GM12892 (cell line): ENCODE measurements at regions not wholly inside any gene's neighbourhood (a gene's known extent, or its start where the extent isn't known, plus 50 kb on each side); places are given as distances from the start of the nearest gene placed in this dataset.

ENCODE experiments used
- POLR2A ChIP-seq: IDR thresholded peaks from 2 replicates; pipeline ENCODE4 v1.6.1; 2011; ENCODE audit warnings: low read depth, low read length, control low read depth
- TAF1 ChIP-seq: IDR thresholded peaks from 2 replicates; pipeline ENCODE4 v1.6.1; 2011; ENCODE audit warnings: low read depth, mild to moderate bottlenecking, control low read depth, low read length, borderline replicate concordance

DNA sequence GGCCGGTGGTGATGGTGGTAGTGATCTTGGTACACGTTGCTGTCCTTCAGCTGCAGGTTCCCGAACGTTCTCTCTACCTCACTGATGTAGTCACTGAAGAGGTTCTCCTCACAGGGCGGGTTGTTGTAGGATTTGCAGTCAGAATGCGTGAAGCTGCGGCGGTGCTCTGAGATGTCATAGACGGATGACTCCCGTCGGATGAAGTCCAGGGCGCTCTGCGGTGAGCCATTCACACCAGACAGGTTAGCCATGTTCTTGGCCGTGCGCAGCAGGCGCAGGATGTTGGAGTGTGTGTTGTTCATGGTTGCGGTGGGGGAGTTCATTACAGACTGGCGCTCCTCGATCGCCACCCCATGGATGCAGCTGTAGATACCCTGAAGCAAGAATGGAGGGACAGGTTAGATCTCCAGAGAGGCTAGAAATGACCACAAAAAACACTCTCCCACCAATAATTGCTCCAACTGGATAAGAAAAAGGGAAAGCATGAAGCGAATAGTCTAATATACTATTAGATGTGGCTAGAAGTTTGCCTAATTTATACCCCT, 367.8 kb downstream of the EMP1 start:
- TF ChIP-seq POLR2A = no peak
- no peak for TF ChIP-seq TAF1
